WTC11 (cell line): ENCODE measurements at regions not wholly inside any gene's neighbourhood (a gene's known extent, or its start where the extent isn't known, plus 50 kb on each side); places are given as distances from the start of the nearest gene placed in this dataset.

Experiments used
- ATAC-seq: fragments of 200-7000 bp; cut with Tn5 transposase; 2 replicates; pipeline ENCODE4 v1.10.0; 2021; ENCODE audit warnings: mild to moderate bottlenecking, moderate library complexity
- CTCF ChIA-PET: fragments of 300-600 bp; sonication (Branson Sonifier 250); formaldehyde crosslinking; loops from one replicate; lab custom pipeline; 2021; ENCODE audit warnings: antibody characterized with exemption; lab: Charles Lee
- POLR2A ChIA-PET: fragments of 350-600 bp; sonication (Branson Sonifier 250); formaldehyde crosslinking; loops from one replicate; lab custom pipeline; 2021; ENCODE audit warnings: antibody characterized with exemption; lab: Charles Lee
- DNase-seq: peaks from one replicate; pipeline ENCODE4 v3.0.0; 2021; ENCODE audit warnings: low spot score
- H3K27ac Mint-ChIP-seq: 2 replicates; pipeline ENCODE4 v1.8.0; 2021; ENCODE audit warnings: mixed read lengths
- H3K27me3 Mint-ChIP-seq: 2 replicates; pipeline ENCODE4 v1.8.0; 2021; ENCODE audit warnings: low read depth, mild to moderate bottlenecking, moderate library complexity, mixed read lengths
- H3K36me3 Mint-ChIP-seq: 2 replicates; pipeline ENCODE4 v1.8.0; 2021; ENCODE audit warnings: mixed read lengths
- H3K4me1 Mint-ChIP-seq: 2 replicates; pipeline ENCODE4 v1.8.0; 2022; ENCODE audit warnings: mixed read lengths
- H3K4me3 Mint-ChIP-seq: 2 replicates; pipeline ENCODE4 v1.8.0; 2021; ENCODE audit warnings: mild to moderate bottlenecking, moderate library complexity, mixed read lengths
- H3K9me3 Mint-ChIP-seq: 2 replicates; pipeline ENCODE4 v1.8.0; 2021; ENCODE audit warnings: mixed read lengths
- AR ChIP-seq: fragments of 250-450 bp; sonication (Bioruptor Pico); IDR thresholded peaks from 2 replicates; pipeline ENCODE4 v1.9.0; 2021; ENCODE audit warnings: mild to moderate bottlenecking
- ATF6 ChIP-seq: sonication (generic); formaldehyde crosslinking; IDR thresholded peaks from 2 replicates; pipeline ENCODE4 v1.8.1; 2023; ENCODE audit warnings: mild to moderate bottlenecking, missing genetic modification reagents
- CTCF ChIP-seq: fragments of 200-600 bp; IDR thresholded peaks from 2 replicates; pipeline ENCODE4 v1.8.0; 2022; ENCODE audit warnings: antibody characterized with exemption
- GRHL2 ChIP-seq: fragments of 250-450 bp; sonication (Bioruptor Pico); IDR thresholded peaks from 2 replicates; pipeline ENCODE4 v1.8.0; 2022; ENCODE audit warnings: mild to moderate bottlenecking, moderate library complexity; ENCODE audit not compliant: insufficient replicate concordance, severe bottlenecking
- HMGA2 ChIP-seq: fragments of 250-450 bp; sonication (Bioruptor Pico); IDR thresholded peaks from 2 replicates; pipeline ENCODE4 v1.4.0; 2021; ENCODE audit warnings: mild to moderate bottlenecking, moderate library complexity
- IRF2 ChIP-seq: sonication (generic); formaldehyde crosslinking; IDR thresholded peaks from 2 replicates; pipeline ENCODE4 v1.8.0; 2022; ENCODE audit warnings: low read depth, missing genetic modification reagents, borderline replicate concordance
- RORB ChIP-seq: fragments of 250-450 bp; sonication (Bioruptor Pico); IDR thresholded peaks from 2 replicates; pipeline ENCODE4 v1.9.0; 2021; ENCODE audit warnings: mild to moderate bottlenecking
- STAT6 ChIP-seq: sonication (generic); formaldehyde crosslinking; conservative IDR thresholded peaks from 2 replicates; pipeline ENCODE4 v1.8.1; 2023; ENCODE audit warnings: mild to moderate bottlenecking, low read depth, missing genetic modification reagents, moderate library complexity
- TEAD4 ChIP-seq: sonication (generic); formaldehyde crosslinking; IDR thresholded peaks from 2 replicates; pipeline ENCODE4 v1.8.0; 2022; ENCODE audit warnings: mild to moderate bottlenecking, missing genetic modification reagents
- TP53 ChIP-seq: sonication (generic); formaldehyde crosslinking; IDR thresholded peaks from 2 replicates; pipeline ENCODE4 v1.8.1; 2023; ENCODE audit warnings: mild to moderate bottlenecking, missing genetic modification reagents
- ZNF232 ChIP-seq: sonication (generic); formaldehyde crosslinking; IDR thresholded peaks from 2 replicates; pipeline ENCODE4 v1.8.0; 2022; ENCODE audit warnings: mild to moderate bottlenecking, missing genetic modification reagents
- ZNF263 ChIP-seq: sonication (generic); formaldehyde crosslinking; IDR thresholded peaks from 2 replicates; pipeline ENCODE4 v1.8.1; 2022; ENCODE audit warnings: low read depth, mild to moderate bottlenecking, moderate library complexity, missing genetic modification reagents
- ZNF281 ChIP-seq: sonication (generic); formaldehyde crosslinking; IDR thresholded peaks from 2 replicates; pipeline ENCODE4 v1.8.0; 2023; ENCODE audit warnings: mild to moderate bottlenecking, missing genetic modification reagents
- ZSCAN18 ChIP-seq: fragments of 250-450 bp; sonication (Bioruptor Pico); IDR thresholded peaks from 2 replicates; pipeline ENCODE4 v2.1.2; 2022; ENCODE audit warnings: mild to moderate bottlenecking, moderate library complexity

GRCh38 chr16:8203101-8203500 is 387.2 kb downstream of the TMEM114 start (continued):
- TF ChIP-seq AR, result no peak
- no peak for TF ChIP-seq ZSCAN18 (CRISPR knock-in tag)
- no peak for TF ChIP-seq TEAD4 (CRISPR knock-in tag)
- no peak for TF ChIP-seq ZNF263
- TF ChIP-seq ATF6, result no peak

GRCh38 chr16:8200839-8201238 is 389.5 kb downstream of the TMEM114 start:
- TF ChIP-seq IRF2 (CRISPR knock-in tag) (no peak), HMGA2 (CRISPR knock-in tag) (no peak), ZNF281 (CRISPR knock-in tag) (no peak), GRHL2 (CRISPR knock-in tag) (no peak), STAT6 (CRISPR knock-in tag) (no peak), ZNF232 (CRISPR knock-in tag) (no peak), CTCF (no peak), TP53 (CRISPR knock-in tag) (no peak), RORB (no peak)
- TF ChIP-seq, all 79 proteins: peak for 0
- Mint-ChIP-seq H3K9me3 (peaks cover 90% of the 10 kb centered on the region), H3K36me3 (peaks cover 65% of the 10 kb centered on the region), H3K4me3 (no peak overlapping the region), H3K4me1 (no peaks in the 10 kb centered on the region), H3K27me3 (peaks cover 7% of the 10 kb centered on the region; the same call in 1 of the 2 replicates), H3K27ac (no peak overlapping the region)
- no peak for ATAC-seq
- ChIA-PET CTCF (no interaction called here), POLR2A (no interaction called here)
- DNase-seq, result no peak
